Activated naive CD8-positive, alpha-beta T cell treated with anti-CD3 and anti-CD28 coated beads for 36 hours (primary cell): ENCODE measurements at regions not wholly inside any gene's neighbourhood (a gene's known extent, or its start where the extent isn't known, plus 50 kb on each side); places are given as distances from the start of the nearest gene placed in this dataset.

Source experiments
- DNase-seq: peaks from one replicate; pipeline ENCODE4 v3.0.0; 2021
- H3K27ac Mint-ChIP-seq: one replicate; pipeline ENCODE4 v1.8.0; 2022; ENCODE audit warnings: mild to moderate bottlenecking, moderate library complexity, mixed read lengths
- H3K27me3 Mint-ChIP-seq: one replicate; pipeline ENCODE4 v1.8.0; 2022; ENCODE audit warnings: mild to moderate bottlenecking, mixed read lengths
- H3K36me3 Mint-ChIP-seq: one replicate; pipeline ENCODE4 v1.8.0; 2021; ENCODE audit warnings: mild to moderate bottlenecking, mixed read lengths
- H3K4me1 Mint-ChIP-seq: one replicate; pipeline ENCODE4 v1.8.0; 2021; ENCODE audit warnings: mixed read lengths
- H3K4me3 Mint-ChIP-seq: one replicate; pipeline ENCODE4 v1.8.0; 2022; ENCODE audit warnings: mild to moderate bottlenecking, moderate library complexity, mixed read lengths
- H3K9me3 Mint-ChIP-seq: one replicate; pipeline ENCODE4 v1.8.0; 2022; ENCODE audit warnings: mixed read lengths

DNA sequence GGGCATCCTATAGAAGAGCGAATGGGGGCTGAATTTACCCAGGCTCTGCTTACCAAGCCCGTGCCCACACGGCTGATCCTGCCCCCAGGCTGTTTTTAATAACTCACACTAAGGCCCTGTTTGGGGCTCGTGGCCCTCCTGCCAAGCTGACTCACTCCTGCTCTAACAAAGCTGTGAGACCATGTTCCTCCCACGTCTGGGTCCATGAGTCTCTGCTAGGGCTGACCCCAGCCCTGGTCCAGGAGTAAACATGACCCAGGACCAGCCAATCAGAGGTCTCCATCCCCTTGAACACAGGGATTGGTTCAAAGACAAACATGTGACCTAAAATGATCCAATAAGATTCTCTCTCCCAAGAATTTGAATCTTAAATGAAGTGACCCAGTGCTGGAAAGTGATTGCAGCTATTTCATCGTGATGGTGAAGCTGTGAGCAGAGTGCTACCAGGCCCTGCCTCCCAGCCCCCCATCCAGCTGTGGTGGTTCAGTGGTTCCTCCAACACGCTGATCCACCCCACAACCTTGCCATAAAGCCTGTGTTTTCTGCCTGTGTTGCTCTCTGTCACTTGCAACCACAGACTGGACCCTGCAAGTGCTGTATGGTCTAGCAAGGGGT lies 57.2 kb downstream of the C16orf82 start:
- no peak for DNase-seq
- peaks cover 3% of the 10 kb centered on the region for H3K27me3 Mint-ChIP-seq
- H3K27ac Mint-ChIP-seq: no peak overlapping the region
- H3K9me3 Mint-ChIP-seq: peaks cover 10% of the 10 kb centered on the region
- H3K4me3 Mint-ChIP-seq: no peak overlapping the region
- H3K36me3 Mint-ChIP-seq: peaks cover 4% of the 10 kb centered on the region
- no peaks in the 10 kb centered on the region for H3K4me1 Mint-ChIP-seq

DNA sequence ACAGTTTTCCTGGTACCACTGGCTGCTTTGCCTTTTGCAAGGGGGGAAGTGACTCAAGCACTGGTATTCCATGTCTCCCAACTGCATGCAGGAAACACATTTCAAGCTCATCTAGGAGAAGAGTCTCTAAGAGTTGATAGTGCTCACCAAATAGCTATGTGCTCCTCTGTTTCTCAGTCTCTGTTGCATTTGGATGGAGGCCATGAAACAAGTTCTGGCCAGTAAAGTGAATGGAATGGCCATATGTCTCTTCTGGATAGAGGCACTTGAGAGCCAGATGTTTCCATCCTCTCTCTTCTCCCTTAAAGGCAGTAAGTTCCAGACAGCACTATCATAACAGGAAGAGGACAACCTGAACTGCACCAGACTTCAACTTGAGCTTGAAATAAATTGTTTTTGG lies 60.6 kb downstream of the C16orf82 start:
- Mint-ChIP-seq H3K4me3 (no peak overlapping the region), H3K27ac (no peak overlapping the region), H3K9me3 (peaks cover 7% of the 10 kb centered on the region), H3K4me1 (no peaks in the 10 kb centered on the region), H3K27me3 (no peaks in the 10 kb centered on the region), H3K36me3 (no peaks in the 10 kb centered on the region)
- DNase-seq: no peak

DNA sequence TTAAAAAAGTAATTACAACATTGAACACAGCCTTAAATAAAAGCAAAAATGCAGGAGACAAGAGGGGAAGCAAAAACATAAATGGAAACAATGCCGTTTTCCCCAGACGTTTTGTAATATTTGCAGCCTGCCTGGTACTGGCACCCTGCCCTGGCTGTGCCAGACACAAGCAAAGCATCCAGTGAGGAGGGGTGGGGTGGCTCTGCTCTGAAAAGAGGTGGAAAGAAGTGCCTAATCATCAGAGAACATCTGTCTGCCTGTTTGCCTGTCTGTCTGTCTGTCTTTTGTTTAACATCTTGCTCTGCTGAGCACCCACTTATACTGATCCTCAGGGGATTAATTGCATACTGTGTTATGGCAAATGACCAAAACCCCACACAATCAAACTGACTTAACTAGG lies 62.7 kb downstream of the C16orf82 start:
- no peaks in the 10 kb centered on the region for H3K27me3 Mint-ChIP-seq
- peaks cover 7% of the 10 kb centered on the region for H3K9me3 Mint-ChIP-seq
- H3K4me1 Mint-ChIP-seq: no peaks in the 10 kb centered on the region
- no peak overlapping the region for H3K4me3 Mint-ChIP-seq
- H3K27ac Mint-ChIP-seq: no peak overlapping the region
- DNase-seq: no peak
- H3K36me3 Mint-ChIP-seq: no peaks in the 10 kb centered on the region

DNA sequence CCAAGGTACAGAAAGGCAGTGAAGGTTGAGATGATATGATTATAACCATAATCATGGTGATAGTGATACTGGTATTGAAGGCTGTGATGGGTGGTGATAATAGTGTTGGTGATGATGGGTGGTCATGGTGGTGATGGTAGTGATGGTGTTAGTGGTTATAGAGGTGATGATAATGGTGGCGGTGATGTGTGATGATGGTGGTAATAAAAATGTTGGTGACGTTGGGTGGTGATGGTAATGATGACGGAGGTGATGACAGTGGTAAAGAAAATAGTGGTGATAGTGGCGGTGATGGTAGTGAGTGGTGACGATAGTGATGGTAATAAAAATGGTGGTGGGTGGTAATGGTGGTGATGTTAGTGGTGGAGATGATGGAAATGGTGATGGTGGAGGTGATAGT lies 65.1 kb upstream of the KDM8 start:
- Mint-ChIP-seq H3K27ac (peak overlapping the region; percentile 8), H3K4me1 (no peaks in the 10 kb centered on the region), H3K36me3 (peaks cover 3% of the 10 kb centered on the region), H3K4me3 (no peak overlapping the region), H3K27me3 (no peaks in the 10 kb centered on the region), H3K9me3 (peaks cover 4% of the 10 kb centered on the region)
- DNase-seq: no peak

DNA sequence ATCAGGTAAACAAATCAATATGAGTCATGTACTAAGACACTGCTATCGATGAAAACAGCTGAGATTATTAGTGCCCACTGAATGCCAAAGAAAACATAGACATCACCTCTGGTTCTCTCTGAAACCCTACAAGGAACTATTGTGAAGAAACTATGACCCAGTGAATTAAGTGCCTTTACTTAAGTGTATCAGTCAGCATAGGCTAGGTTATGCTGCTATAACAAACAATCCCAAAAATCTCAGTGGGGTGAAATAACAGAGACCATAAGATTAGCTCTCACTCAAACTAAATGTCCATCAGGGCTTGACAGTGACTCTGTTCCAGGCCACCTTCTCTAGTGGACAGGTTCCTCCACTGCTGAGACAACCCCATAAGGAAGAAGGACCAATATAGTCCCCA lies 57.7 kb upstream of the KDM8 start:
- Mint-ChIP-seq H3K9me3 (no peaks in the 10 kb centered on the region), H3K36me3 (no peaks in the 10 kb centered on the region), H3K27ac (no peak overlapping the region), H3K4me1 (no peaks in the 10 kb centered on the region), H3K27me3 (no peaks in the 10 kb centered on the region), H3K4me3 (no peak overlapping the region)
- DNase-seq: no peak

DNA sequence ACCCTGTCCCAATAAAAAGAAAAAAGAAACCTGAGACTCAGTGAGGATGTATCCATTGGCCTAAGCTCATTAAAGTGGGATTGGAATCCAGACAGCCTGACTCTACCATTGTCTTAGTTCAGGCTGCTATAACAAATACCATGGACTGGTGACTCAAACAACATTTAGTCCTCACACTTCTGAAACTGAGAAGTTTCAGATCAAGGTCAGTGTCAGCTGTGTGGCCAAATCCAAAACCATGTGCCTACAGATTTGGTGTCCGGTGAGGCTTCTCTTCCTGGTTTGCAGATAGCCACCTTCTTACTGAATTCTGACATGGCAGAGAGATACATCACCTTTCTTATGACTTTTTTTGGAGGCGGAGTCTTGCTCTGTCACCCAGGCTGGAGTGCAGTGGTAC lies 53.3 kb upstream of the KDM8 start:
- Mint-ChIP-seq H3K36me3 (no peaks in the 10 kb centered on the region), H3K9me3 (no peaks in the 10 kb centered on the region), H3K27ac (no peak overlapping the region), H3K27me3 (no peaks in the 10 kb centered on the region), H3K4me3 (no peak overlapping the region), H3K4me1 (peaks cover 5% of the 10 kb centered on the region)
- DNase-seq: no peak

DNA sequence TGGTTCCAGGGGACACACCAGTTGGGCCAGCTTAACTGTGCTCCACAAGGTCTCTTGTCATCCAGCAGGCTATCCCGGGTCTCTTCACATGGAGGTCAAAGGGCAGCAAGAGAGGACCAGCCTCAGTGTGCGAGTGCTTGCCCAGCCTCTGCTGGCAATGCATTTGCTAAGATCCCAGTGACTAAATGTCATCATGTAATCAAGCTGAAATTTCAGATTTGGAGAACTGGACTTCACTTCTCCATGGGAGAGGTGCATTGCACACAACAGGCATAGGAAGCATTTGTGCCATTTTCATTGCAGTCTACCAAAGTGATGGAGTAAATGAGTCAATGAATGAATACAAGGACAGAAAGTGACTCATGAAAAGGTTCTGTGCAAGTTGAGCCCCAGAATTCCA lies 51.2 kb upstream of the KDM8 start:
- H3K4me1 Mint-ChIP-seq: peaks cover 8% of the 10 kb centered on the region
- no peak overlapping the region for H3K4me3 Mint-ChIP-seq
- DNase-seq: no peak
- no peaks in the 10 kb centered on the region for H3K9me3 Mint-ChIP-seq
- no peak overlapping the region for H3K27ac Mint-ChIP-seq
- no peaks in the 10 kb centered on the region for H3K27me3 Mint-ChIP-seq
- H3K36me3 Mint-ChIP-seq: no peaks in the 10 kb centered on the region

DNA sequence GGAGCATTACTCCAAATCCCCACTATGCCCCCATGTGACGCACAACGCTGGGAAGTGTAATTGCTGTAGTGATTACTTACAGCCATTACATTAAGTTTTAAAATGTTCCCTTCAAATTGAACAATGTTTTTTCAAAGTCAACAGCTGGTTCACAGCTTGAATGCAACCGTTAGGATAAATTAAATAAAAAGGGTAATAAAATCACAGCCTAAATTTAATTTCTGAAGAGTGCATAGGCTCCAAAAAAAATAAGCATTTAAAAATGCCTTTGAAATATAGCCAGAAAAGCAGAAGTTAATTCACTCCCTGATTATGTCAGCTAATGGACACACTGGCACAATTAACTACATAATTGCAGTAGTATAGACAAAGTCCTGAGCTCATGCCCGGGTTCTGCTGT lies 50.5 kb upstream of the KDM8 start:
- peaks cover 8% of the 10 kb centered on the region for H3K4me1 Mint-ChIP-seq
- H3K27me3 Mint-ChIP-seq: no peaks in the 10 kb centered on the region
- H3K27ac Mint-ChIP-seq: no peak overlapping the region
- H3K4me3 Mint-ChIP-seq: no peak overlapping the region
- H3K9me3 Mint-ChIP-seq: no peaks in the 10 kb centered on the region
- H3K36me3 Mint-ChIP-seq: no peaks in the 10 kb centered on the region
- DNase-seq: no peak
